Natural killer cell (primary cell): ENCODE measurements at regions not wholly inside any gene's neighbourhood (a gene's known extent, or its start where the extent isn't known, plus 50 kb on each side); places are given as distances from the start of the nearest gene placed in this dataset.
"Not testable (repeated sequence)": the region's sequence is repeated elsewhere in the genome, so short reads cannot be mapped to it uniquely, and the experiment has no call there.

Experiments
- ATAC-seq, 3 donors: fragments of 150-1000 bp in 2 of 3; fragments of 200-7000 bp in 1 of 3; cut with Tn5 transposase; 1 replicate in 1 of 3; 2 replicates in 2 of 3; pipeline ENCODE4 v1.10.0; 2021; ENCODE audit warnings: mild to moderate bottlenecking in 2 of 3, moderate library complexity in 2 of 3
- DNase-seq, 2 donors: peaks; one replicate each; pipeline versions ENCODE4 v3.0.0 to v3.0.0-alpha.2; 2013 to 2021; ENCODE audit warnings: mixed read lengths in 1 of 2
- H3K27ac ChIP-seq: one replicate; pipeline ENCODE4 v1.5.1; 2013; ENCODE audit warnings: mild to moderate bottlenecking, low read length
- H3K27me3 ChIP-seq: one replicate; pipeline ENCODE4 v1.6.1; 2013; ENCODE audit warnings: low read length; ENCODE audit not compliant: control insufficient read depth, insufficient read depth
- H3K36me3 ChIP-seq: one replicate; pipeline ENCODE4 v1.6.1; 2013; ENCODE audit warnings: low read length; ENCODE audit not compliant: control insufficient read depth, insufficient read depth
- H3K4me1 ChIP-seq: one replicate; pipeline ENCODE4 v1.6.1; 2013; ENCODE audit warnings: low read length; ENCODE audit not compliant: control insufficient read depth, insufficient read depth
- H3K4me3 ChIP-seq: one replicate; pipeline ENCODE4 v1.5.1; 2013; ENCODE audit warnings: low read length
- H3K9me3 ChIP-seq: one replicate; pipeline ENCODE4 v1.6.1; 2013; ENCODE audit warnings: low read length; ENCODE audit not compliant: control insufficient read depth, insufficient read depth
- H3K27ac Mint-ChIP-seq, 2 donors: one replicate each; pipeline ENCODE4 v1.8.0; 2022; ENCODE audit warnings: mild to moderate bottlenecking in 2 of 2, mixed read lengths in 2 of 2, moderate library complexity in 1 of 2
- H3K27me3 Mint-ChIP-seq, 2 donors: one replicate each; pipeline ENCODE4 v1.8.0; 2022; ENCODE audit warnings: low read depth in 2 of 2, mixed read lengths in 2 of 2
- H3K36me3 Mint-ChIP-seq: one replicate; pipeline ENCODE4 v1.8.0; 2022; ENCODE audit warnings: mixed read lengths
- H3K4me1 Mint-ChIP-seq, 2 donors: one replicate each; pipeline ENCODE4 v1.8.0; 2022; ENCODE audit warnings: mixed read lengths in 2 of 2
- H3K4me3 Mint-ChIP-seq: one replicate; pipeline ENCODE4 v1.8.0; 2022; ENCODE audit warnings: mild to moderate bottlenecking, moderate library complexity, mixed read lengths
- H3K9me3 Mint-ChIP-seq, 2 donors: one replicate each; pipeline ENCODE4 v1.8.0; 2022; ENCODE audit warnings: mixed read lengths in 2 of 2
- WGBS: methylation state at CpG from one replicate; pipeline ENCODE4 v1.1.7; 2013; ENCODE audit warnings: missing lambda C conversion rate; ENCODE audit not compliant: insufficient coverage; 5-methylcytosine and 5-hydroxymethylcytosine counted together
- intact Hi-C: fragments of 100-400 bp; cut with micrococcal nuclease; formaldehyde crosslinking; loops from one replicate; pipeline ENCODE4 v1.14.2; 2022
- TF ChIP-seq, protein P1 (sequence below): fragments of 200-600 bp; IDR thresholded peaks from one replicate; pipeline ENCODE4 v1.8.0; 2022; ENCODE audit warnings: antibody characterized with exemption

DNA sequence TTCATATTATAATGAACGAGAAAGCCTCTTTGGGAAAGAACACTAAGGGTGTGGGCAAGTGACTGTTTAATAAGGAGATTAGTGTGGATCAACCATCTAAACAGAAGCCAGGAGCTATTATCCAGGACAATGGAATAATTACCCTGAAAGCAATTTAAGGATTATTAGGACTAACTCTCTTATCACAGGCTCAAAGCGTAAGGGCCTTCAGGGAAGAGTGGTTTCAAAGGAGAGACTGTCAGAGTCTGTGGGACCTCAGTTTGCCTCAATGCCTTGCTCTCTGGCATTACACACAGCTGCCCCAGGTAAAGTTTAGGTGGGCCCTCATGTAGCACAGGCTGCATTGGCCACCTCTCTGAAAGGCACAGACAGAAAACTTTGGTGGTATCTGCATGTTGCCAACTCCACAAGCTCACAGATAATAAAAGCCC, 717.2 kb upstream of the ADGRL3 start:
- TF ChIP-seq, protein P1, sequence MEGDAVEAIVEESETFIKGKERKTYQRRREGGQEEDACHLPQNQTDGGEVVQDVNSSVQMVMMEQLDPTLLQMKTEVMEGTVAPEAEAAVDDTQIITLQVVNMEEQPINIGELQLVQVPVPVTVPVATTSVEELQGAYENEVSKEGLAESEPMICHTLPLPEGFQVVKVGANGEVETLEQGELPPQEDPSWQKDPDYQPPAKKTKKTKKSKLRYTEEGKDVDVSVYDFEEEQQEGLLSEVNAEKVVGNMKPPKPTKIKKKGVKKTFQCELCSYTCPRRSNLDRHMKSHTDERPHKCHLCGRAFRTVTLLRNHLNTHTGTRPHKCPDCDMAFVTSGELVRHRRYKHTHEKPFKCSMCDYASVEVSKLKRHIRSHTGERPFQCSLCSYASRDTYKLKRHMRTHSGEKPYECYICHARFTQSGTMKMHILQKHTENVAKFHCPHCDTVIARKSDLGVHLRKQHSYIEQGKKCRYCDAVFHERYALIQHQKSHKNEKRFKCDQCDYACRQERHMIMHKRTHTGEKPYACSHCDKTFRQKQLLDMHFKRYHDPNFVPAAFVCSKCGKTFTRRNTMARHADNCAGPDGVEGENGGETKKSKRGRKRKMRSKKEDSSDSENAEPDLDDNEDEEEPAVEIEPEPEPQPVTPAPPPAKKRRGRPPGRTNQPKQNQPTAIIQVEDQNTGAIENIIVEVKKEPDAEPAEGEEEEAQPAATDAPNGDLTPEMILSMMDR: no peak
- H3K27ac ChIP-seq: no peak overlapping the region
- H3K9me3 ChIP-seq: peaks cover 3% of the 10 kb centered on the region
- no peaks in the 10 kb centered on the region for H3K4me1 ChIP-seq
- DNase-seq: no peak
- no peaks in the 10 kb centered on the region for H3K27me3 ChIP-seq
- Mint-ChIP-seq H3K27me3 (no peaks in the 10 kb centered on the region), H3K9me3 (peaks cover 17 to 34% of the 10 kb centered on the region in 2 donors), H3K4me1 (no peaks in the 10 kb centered on the region), H3K27ac (no peak overlapping the region), H3K36me3 (no peaks in the 10 kb centered on the region), H3K4me3 (no peak overlapping the region)
- no peak for ATAC-seq
- H3K4me3 ChIP-seq: no peak overlapping the region
- WGBS: 89% methylated on average over 1 of the region's 2 CpGs
- intact Hi-C loops: no loop called here
- no peaks in the 10 kb centered on the region for H3K36me3 ChIP-seq

DNA sequence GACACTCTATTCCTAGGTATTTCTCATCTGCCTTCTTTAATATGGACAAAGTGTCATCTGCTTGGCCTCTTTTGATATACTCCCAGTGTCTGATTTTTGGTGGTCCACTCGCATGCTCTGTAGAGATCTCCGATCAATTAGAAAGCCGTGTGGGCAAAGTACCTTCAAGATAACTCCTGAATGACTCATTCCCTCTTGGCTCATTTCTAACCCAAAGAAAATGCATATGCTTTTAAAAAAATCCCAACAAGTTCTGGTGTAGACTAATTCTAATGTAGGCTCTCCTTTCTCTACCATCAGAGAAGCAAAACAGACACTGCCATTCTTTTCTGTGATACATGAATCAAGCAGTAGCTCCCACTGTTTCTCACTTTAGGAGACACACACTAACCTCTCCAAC, 714.9 kb upstream of the ADGRL3 start:
- Histone ChIP-seq H3K27me3 (no peaks in the 10 kb centered on the region), H3K9me3 (no peaks in the 10 kb centered on the region), H3K36me3 (no peaks in the 10 kb centered on the region), H3K4me1 (no peaks in the 10 kb centered on the region), H3K27ac (no peak overlapping the region), H3K4me3 (no peak overlapping the region)
- DNase-seq: no peak
- H3K4me1 Mint-ChIP-seq: no peaks in the 10 kb centered on the region
- intact Hi-C loops: no loop called here
- H3K27ac Mint-ChIP-seq: no peak overlapping the region
- no peak for ATAC-seq
- no peaks in the 10 kb centered on the region for H3K36me3 Mint-ChIP-seq
- no peaks in the 10 kb centered on the region for H3K27me3 Mint-ChIP-seq
- WGBS: 80% methylated on average over 3 of the region's 3 CpGs
- TF ChIP-seq, protein P1: no peak
- H3K9me3 Mint-ChIP-seq: peaks cover 14 to 28% of the 10 kb centered on the region in 2 donors
- H3K4me3 Mint-ChIP-seq: no peak overlapping the region

DNA sequence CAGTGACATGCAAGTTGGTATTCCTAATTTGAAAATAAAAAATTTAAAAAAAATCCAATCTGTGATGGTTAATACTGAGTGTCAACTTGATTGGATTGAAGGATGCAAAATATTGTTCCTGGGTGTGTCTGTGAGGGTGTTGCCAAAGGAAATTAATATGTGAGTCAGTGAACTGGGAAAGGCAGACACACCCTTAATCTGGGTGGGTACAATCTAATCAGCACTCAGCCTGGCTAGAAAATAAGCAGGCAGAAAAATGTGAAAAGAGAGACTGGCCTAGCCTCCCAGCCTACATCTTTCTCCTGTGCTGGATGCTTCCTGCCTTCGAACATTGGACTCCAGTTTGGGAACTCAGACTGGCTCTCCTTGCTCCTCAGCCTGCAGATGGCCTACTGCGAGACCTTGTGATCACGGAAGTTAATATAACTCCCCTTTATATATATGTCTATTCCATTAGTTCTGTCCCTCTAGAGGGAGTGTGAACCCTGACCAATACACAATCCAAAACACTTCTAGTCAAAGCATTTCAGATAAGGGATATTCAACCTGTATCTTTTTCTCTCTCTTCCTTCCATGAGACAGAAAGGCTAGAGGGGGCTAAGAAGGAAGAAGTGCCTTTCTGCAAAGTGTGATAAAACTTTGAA, 712.9 kb upstream of the ADGRL3 start:
- H3K27me3 ChIP-seq, ATAC-seq, H3K4me3 ChIP-seq, H3K4me1 Mint-ChIP-seq, H3K9me3 ChIP-seq, H3K4me1 ChIP-seq, DNase-seq, H3K36me3 Mint-ChIP-seq, H3K4me3 Mint-ChIP-seq, H3K27ac Mint-ChIP-seq, H3K27me3 Mint-ChIP-seq, intact Hi-C loops, H3K27ac ChIP-seq, H3K36me3 ChIP-seq: not testable (repeated sequence)
- peaks cover 14 to 27% of the 10 kb centered on the region in 2 donors for H3K9me3 Mint-ChIP-seq
- WGBS: 78% methylated on average over 3 of the region's 3 CpGs

DNA sequence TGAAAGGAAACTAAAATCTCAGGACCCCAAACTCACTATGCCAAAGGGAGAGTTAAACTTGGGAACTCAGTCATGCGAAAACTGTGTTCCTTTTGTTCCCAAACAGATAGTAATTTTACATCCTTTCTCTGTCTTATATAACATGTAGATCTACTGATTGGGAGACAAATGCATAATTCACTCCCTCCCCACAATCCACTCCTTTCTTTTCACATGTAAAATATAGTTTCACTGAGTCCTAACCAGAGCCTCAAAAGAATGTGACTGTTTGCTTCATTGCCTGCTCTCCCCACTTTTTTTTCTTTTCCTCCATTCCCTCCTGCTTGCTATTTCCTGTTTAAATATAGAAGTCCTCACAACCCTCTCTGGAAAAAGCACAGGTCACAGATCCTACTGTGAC, 699.3 kb upstream of the ADGRL3 start:
- H3K27me3 ChIP-seq: no peaks in the 10 kb centered on the region
- Mint-ChIP-seq H3K36me3 (peaks cover 9% of the 10 kb centered on the region), H3K4me1 (no peaks in the 10 kb centered on the region), H3K27ac (no peak overlapping the region), H3K4me3 (no peak overlapping the region), H3K27me3 (no peaks in the 10 kb centered on the region), H3K9me3 (peaks cover 22 to 24% of the 10 kb centered on the region in 2 donors)
- H3K4me1 ChIP-seq: no peaks in the 10 kb centered on the region
- no peak overlapping the region for H3K27ac ChIP-seq
- H3K4me3 ChIP-seq: no peak overlapping the region
- intact Hi-C loops: no loop called here
- no peaks in the 10 kb centered on the region for H3K36me3 ChIP-seq
- no peak for DNase-seq
- no peak for ATAC-seq
- TF ChIP-seq, protein P1: no peak
- no CpG with 5 or more reads among the region's 1 CpG for WGBS
- H3K9me3 ChIP-seq: peaks cover 11% of the 10 kb centered on the region
